ENCODE measurements at regions not wholly inside any gene's neighbourhood (a gene's known extent, or its start where the extent isn't known, plus 50 kb on each side); places are given as distances from the start of the nearest gene placed in this dataset.

GRCh38 chr3:118734664-118735063 is 300.0 kb downstream of the IGSF11 start:
- peak overlapping the region in 9 of 11 experiments; percentile 4 to 57 (median 48); a peak in 12 of 22 replicates for H3K4me2 ChIP-seq
- peaks cover 0 to 6% (median 0%) of the 10 kb centered on the region in 11 experiments; a peak in 4 of 22 replicates for H3K9me3 ChIP-seq (replicated peaks in 1 of 11)
- H3K36me3 ChIP-seq, result no peaks in the 10 kb centered on the region
- H3K4me1 ChIP-seq, result peaks cover 0 to 22% (median 11%) of the 10 kb centered on the region in 10 experiments; a peak in 12 of 20 replicates
- H4K20me1 ChIP-seq, result no peaks in the 10 kb centered on the region
- no peaks in the 10 kb centered on the region for H3K27me3 ChIP-seq
- peak overlapping the region in 3 of 11 experiments; percentile 6 to 13 (median 10); a peak in 2 of 22 replicates for H3K27ac ChIP-seq
- no peak overlapping the region for H3K9ac ChIP-seq
- TF ChIP-seq Cebpa-rat (IDR thresholded peaks at IDR 0.05), result no peak
- no peak overlapping the region for H3K4me3 ChIP-seq

- Histone ChIP-seq H3K27ac (no peak overlapping the region), H3K27me3 (no peaks in the 10 kb centered on the region), H3K36me3 (no peaks in the 10 kb centered on the region), H3K4me3 (no peak overlapping the region), H3K4me2 (no peak overlapping the region; a peak in 1 of 22 replicates), H4K20me1 (no peaks in the 10 kb centered on the region), H3K9me3 (replicated peaks in 1 of 11) (peaks cover 6 to 21% (median 12%) of the 10 kb centered on the region in 11 experiments; a peak in 17 of 22 replicates), H3K4me1 (peaks cover 0 to 22% (median 11%) of the 10 kb centered on the region in 10 experiments; a peak in 12 of 20 replicates), H3K9ac (no peak overlapping the region)
- no peak for TF ChIP-seq Cebpa-rat (IDR thresholded peaks at IDR 0.05)
Observed at GRCh38 chr3:118736107-118736506, 298.5 kb downstream of the IGSF11 start.

- Histone ChIP-seq H3K27ac (no peak overlapping the region), H3K4me3 (no peak overlapping the region), H3K27me3 (no peaks in the 10 kb centered on the region), H3K4me2 (no peak overlapping the region), H3K36me3 (no peaks in the 10 kb centered on the region), H3K9me3 (replicated peaks in 1 of 11) (peaks cover 9 to 31% (median 17%) of the 10 kb centered on the region in 11 experiments; a peak in 19 of 22 replicates), H3K4me1 (peaks cover 0 to 7% (median 0%) of the 10 kb centered on the region in 10 experiments; a peak in 1 of 20 replicates), H3K9ac (no peak overlapping the region), H4K20me1 (no peaks in the 10 kb centered on the region)
- TF ChIP-seq Cebpa-rat (IDR thresholded peaks at IDR 0.05), result no peak
Observed at GRCh38 chr3:118740722-118741290, 293.8 kb downstream of the IGSF11 start.

GRCh38 chr3:118742760-118743159 is 291.9 kb downstream of the IGSF11 start:
- no peaks in the 10 kb centered on the region for H4K20me1 ChIP-seq
- H3K27ac ChIP-seq, result no peak overlapping the region
- no peak overlapping the region for H3K9ac ChIP-seq
- H3K9me3 ChIP-seq (replicated peaks in 1 of 11), result peaks cover 13 to 34% (median 21%) of the 10 kb centered on the region in 11 experiments; a peak in 20 of 22 replicates
- no peak for TF ChIP-seq Cebpa-rat (IDR thresholded peaks at IDR 0.05)
- H3K4me2 ChIP-seq, result no peak overlapping the region
- H3K27me3 ChIP-seq, result no peaks in the 10 kb centered on the region
- no peaks in the 10 kb centered on the region for H3K36me3 ChIP-seq
- peaks cover 0 to 7% (median 0%) of the 10 kb centered on the region in 10 experiments; a peak in 1 of 20 replicates for H3K4me1 ChIP-seq
- no peak overlapping the region for H3K4me3 ChIP-seq

GRCh38 chr3:118744186-118744585 is 290.5 kb downstream of the IGSF11 start:
- H3K36me3 ChIP-seq, result no peaks in the 10 kb centered on the region
- no peaks in the 10 kb centered on the region for H3K27me3 ChIP-seq
- H3K4me2 ChIP-seq, result no peak overlapping the region
- no peak overlapping the region for H3K4me3 ChIP-seq
- H3K9me3 ChIP-seq (replicated peaks in 1 of 11), result peaks cover 13 to 34% (median 21%) of the 10 kb centered on the region in 11 experiments; a peak in 20 of 22 replicates
- H3K9ac ChIP-seq, result no peak overlapping the region
- no peaks in the 10 kb centered on the region for H4K20me1 ChIP-seq
- H3K27ac ChIP-seq, result no peak overlapping the region
- TF ChIP-seq Cebpa-rat (IDR thresholded peaks at IDR 0.05), result no peak
- peaks cover 0 to 7% (median 0%) of the 10 kb centered on the region in 10 experiments; a peak in 1 of 20 replicates for H3K4me1 ChIP-seq

- Histone ChIP-seq H3K4me2 (no peak overlapping the region), H3K9ac (no peak overlapping the region), H3K4me1 (no peaks in the 10 kb centered on the region), H3K4me3 (no peak overlapping the region), H3K27ac (no peak overlapping the region), H3K9me3 (replicated peaks in 1 of 11) (no peaks in the 10 kb centered on the region), H3K36me3 (no peaks in the 10 kb centered on the region), H3K27me3 (no peaks in the 10 kb centered on the region), H4K20me1 (no peaks in the 10 kb centered on the region)
- no peak for TF ChIP-seq Cebpa-rat (IDR thresholded peaks at IDR 0.05)
Observed at GRCh38 chr3:118754406-118755252, 280.0 kb downstream of the IGSF11 start.

- no peaks in the 10 kb centered on the region for H3K27me3 ChIP-seq
- no peaks in the 10 kb centered on the region for H3K36me3 ChIP-seq
- H3K4me1 ChIP-seq, result no peaks in the 10 kb centered on the region
- H3K27ac ChIP-seq, result no peak overlapping the region
- H3K4me2 ChIP-seq, result no peak overlapping the region
- H4K20me1 ChIP-seq, result no peaks in the 10 kb centered on the region
- no peak for TF ChIP-seq Cebpa-rat (IDR thresholded peaks at IDR 0.05)
- H3K9ac ChIP-seq, result no peak overlapping the region
- no peaks in the 10 kb centered on the region for H3K9me3 ChIP-seq (replicated peaks in 1 of 11)
- H3K4me3 ChIP-seq, result no peak overlapping the region
Observed at GRCh38 chr3:118755253-118755801, 279.3 kb downstream of the IGSF11 start.

GRCh38 chr3:118760585-118761290 is 273.9 kb downstream of the IGSF11 start:
- no peaks in the 10 kb centered on the region; a peak in 1 of 22 replicates for H4K20me1 ChIP-seq
- H3K9ac ChIP-seq, result no peak overlapping the region
- no peaks in the 10 kb centered on the region for H3K9me3 ChIP-seq (replicated peaks in 1 of 11)
- no peaks in the 10 kb centered on the region for H3K36me3 ChIP-seq
- H3K4me3 ChIP-seq, result no peak overlapping the region
- no peak overlapping the region for H3K4me2 ChIP-seq
- no peaks in the 10 kb centered on the region for H3K27me3 ChIP-seq
- H3K4me1 ChIP-seq, result peaks cover 0 to 6% (median 0%) of the 10 kb centered on the region in 10 experiments; a peak in 2 of 20 replicates
- no peak overlapping the region for H3K27ac ChIP-seq
- no peak for TF ChIP-seq Cebpa-rat (IDR thresholded peaks at IDR 0.05)

- Histone ChIP-seq H3K36me3 (no peaks in the 10 kb centered on the region), H3K4me2 (peak overlapping the region in 1 of 11 experiments; percentile 48; a peak in 1 of 22 replicates), H3K27ac (no peak overlapping the region), H3K4me3 (no peak overlapping the region), H3K9ac (no peak overlapping the region), H4K20me1 (no peaks in the 10 kb centered on the region; a peak in 1 of 22 replicates), H3K9me3 (replicated peaks in 1 of 11) (no peaks in the 10 kb centered on the region), H3K4me1 (peaks cover 0 to 6% (median 0%) of the 10 kb centered on the region in 10 experiments; a peak in 2 of 20 replicates), H3K27me3 (no peaks in the 10 kb centered on the region)
- no peak for TF ChIP-seq Cebpa-rat (IDR thresholded peaks at IDR 0.05)
Observed at GRCh38 chr3:118761291-118761606, 273.4 kb downstream of the IGSF11 start.
